ENCODE measurements at regions not wholly inside any gene's neighbourhood (a gene's known extent, or its start where the extent isn't known, plus 50 kb on each side); places are given as distances from the start of the nearest gene placed in this dataset.

GRCh38 chr4:189792924-189793618 is 147.6 kb upstream of the FRG1 start:
- TF ChIP-seq CTCF (IDR thresholded peaks at IDR 0.05; ENCODE audit: low read length) (peak; percentile 67), EZH2phosphoT487 (IDR thresholded peaks at IDR 0.05; ENCODE audit: low read length) (no peak), EZH2 (optimal IDR thresholded peaks at IDR 0.05; ENCODE audit: low read depth, low read length) (no peak)
